ENCODE measurements at regions not wholly inside any gene's neighbourhood (a gene's known extent, or its start where the extent isn't known, plus 50 kb on each side); places are given as distances from the start of the nearest gene placed in this dataset.

DNA sequence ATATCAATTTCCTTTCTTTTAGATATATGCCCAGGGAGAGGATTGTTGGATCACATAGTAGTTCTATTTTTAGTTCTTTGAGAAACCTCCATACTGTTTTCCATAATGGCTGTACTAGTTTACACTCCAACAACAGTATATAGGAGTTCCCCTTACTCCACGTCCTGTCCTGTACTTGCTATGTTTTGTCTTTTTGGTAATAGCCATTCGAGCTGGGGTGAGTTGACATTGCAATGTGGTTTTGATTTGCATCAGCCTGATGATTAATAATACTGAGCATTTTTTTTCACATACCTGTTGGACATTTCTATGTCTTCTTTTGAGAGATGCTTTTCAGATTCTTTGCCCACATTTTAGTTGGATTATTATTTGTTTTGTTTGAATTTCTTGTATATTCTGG lies 445.9 kb downstream of the NTRK2 start:
- TF ChIP-seq TAF1 (conservative IDR thresholded peaks at IDR 0.05) (no peak), HNF4A (conservative IDR thresholded peaks at IDR 0.05) (no peak), SP1 (IDR thresholded peaks at IDR 0.05) (no peak), NR2F2 (IDR thresholded peaks at IDR 0.05) (no peak), JUND (IDR thresholded peaks at IDR 0.05) (no peak), EGR1 (IDR thresholded peaks at IDR 0.05; ENCODE audit: low read depth in 2 of 2) (no peak), YY1 (IDR thresholded peaks at IDR 0.05) (no peak), MAX (IDR thresholded peaks at IDR 0.05) (no peak), RXRA (IDR thresholded peaks at IDR 0.05) (no peak)
- TF ChIP-seq, protein P1, sequence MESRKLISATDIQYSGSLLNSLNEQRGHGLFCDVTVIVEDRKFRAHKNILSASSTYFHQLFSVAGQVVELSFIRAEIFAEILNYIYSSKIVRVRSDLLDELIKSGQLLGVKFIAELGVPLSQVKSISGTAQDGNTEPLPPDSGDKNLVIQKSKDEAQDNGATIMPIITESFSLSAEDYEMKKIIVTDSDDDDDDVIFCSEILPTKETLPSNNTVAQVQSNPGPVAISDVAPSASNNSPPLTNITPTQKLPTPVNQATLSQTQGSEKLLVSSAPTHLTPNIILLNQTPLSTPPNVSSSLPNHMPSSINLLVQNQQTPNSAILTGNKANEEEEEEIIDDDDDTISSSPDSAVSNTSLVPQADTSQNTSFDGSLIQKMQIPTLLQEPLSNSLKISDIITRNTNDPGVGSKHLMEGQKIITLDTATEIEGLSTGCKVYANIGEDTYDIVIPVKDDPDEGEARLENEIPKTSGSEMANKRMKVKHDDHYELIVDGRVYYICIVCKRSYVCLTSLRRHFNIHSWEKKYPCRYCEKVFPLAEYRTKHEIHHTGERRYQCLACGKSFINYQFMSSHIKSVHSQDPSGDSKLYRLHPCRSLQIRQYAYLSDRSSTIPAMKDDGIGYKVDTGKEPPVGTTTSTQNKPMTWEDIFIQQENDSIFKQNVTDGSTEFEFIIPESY (IDR thresholded peaks at IDR 0.05) = no peak
- 58% methylated on average over 2 of the region's 2 CpGs for WGBS
- Histone ChIP-seq H3K9me3 (ENCODE audit: control insufficient read depth in 4 of 4, low read length in 3 of 4) (peaks cover 0 to 3% (median 0%) of the 10 kb centered on the region in 4 donors), H3K27ac (ENCODE audit: low read depth in 1 of 2, low read length in 2 of 2) (no peak overlapping the region), H3K4me1 (ENCODE audit: control insufficient read depth in 4 of 4, insufficient read depth in 4 of 4, low read length in 3 of 4) (no peaks in the 10 kb centered on the region), H3K9ac (ENCODE audit: low read depth in 1 of 2, low read length in 2 of 2) (no peak overlapping the region), H3K4me3 (ENCODE audit: low read depth in 1 of 3, low read length in 3 of 3) (no peak overlapping the region), H3K27me3 (ENCODE audit: control insufficient read depth in 4 of 4, insufficient read depth in 4 of 4, low read length in 3 of 4) (peaks cover 0 to 10% (median 1%) of the 10 kb centered on the region in 4 donors), H3K36me3 (ENCODE audit: control insufficient read depth in 4 of 4, insufficient read depth in 3 of 4, low read depth in 1 of 4, low read length in 3 of 4) (no peaks in the 10 kb centered on the region)
- DNase-seq (ENCODE audit: low spot score) = no peak

GRCh38 chr9:85114799-85115198 lies 445.3 kb downstream of the NTRK2 start:
- Histone ChIP-seq H3K27me3 (ENCODE audit: control insufficient read depth in 4 of 4, insufficient read depth in 4 of 4, low read length in 3 of 4) (peaks cover 0 to 8% (median 0%) of the 10 kb centered on the region in 4 donors), H3K36me3 (ENCODE audit: control insufficient read depth in 4 of 4, insufficient read depth in 3 of 4, low read depth in 1 of 4, low read length in 3 of 4) (no peaks in the 10 kb centered on the region), H3K9me3 (ENCODE audit: control insufficient read depth in 4 of 4, low read length in 3 of 4) (peaks cover 0 to 3% (median 0%) of the 10 kb centered on the region in 4 donors), H3K4me3 (ENCODE audit: low read depth in 1 of 3, low read length in 3 of 3) (no peak overlapping the region), H3K4me1 (ENCODE audit: control insufficient read depth in 4 of 4, insufficient read depth in 4 of 4, low read length in 3 of 4) (no peaks in the 10 kb centered on the region), H3K27ac (ENCODE audit: low read depth in 1 of 2, low read length in 2 of 2) (no peak overlapping the region), H3K9ac (ENCODE audit: low read depth in 1 of 2, low read length in 2 of 2) (no peak overlapping the region)
- no peak for DNase-seq (ENCODE audit: low spot score)
- WGBS = 68% methylated on average over 3 of the region's 3 CpGs
- TF ChIP-seq, protein P2, sequence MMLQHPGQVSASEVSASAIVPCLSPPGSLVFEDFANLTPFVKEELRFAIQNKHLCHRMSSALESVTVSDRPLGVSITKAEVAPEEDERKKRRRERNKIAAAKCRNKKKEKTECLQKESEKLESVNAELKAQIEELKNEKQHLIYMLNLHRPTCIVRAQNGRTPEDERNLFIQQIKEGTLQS (IDR thresholded peaks at IDR 0.05) = no peak
- no peak for TF ChIP-seq SP1 (IDR thresholded peaks at IDR 0.05)
- TF ChIP-seq RAD21 (IDR thresholded peaks at IDR 0.05) = no peak
- TF ChIP-seq REST (IDR thresholded peaks at IDR 0.05) = no peak
- TF ChIP-seq TAF1 (conservative IDR thresholded peaks at IDR 0.05) = no peak
- TF ChIP-seq EGR1 (IDR thresholded peaks at IDR 0.05; ENCODE audit: low read depth in 2 of 2) = no peak
- no peak for TF ChIP-seq JUND (IDR thresholded peaks at IDR 0.05)
- TF ChIP-seq HNF4G (IDR thresholded peaks at IDR 0.05) = no peak
- TF ChIP-seq, protein P1 (IDR thresholded peaks at IDR 0.05) = no peak
- TF ChIP-seq FOXA2 (IDR thresholded peaks at IDR 0.05) = no peak
- no peak for TF ChIP-seq FOXA1 (IDR thresholded peaks at IDR 0.05)
- no peak for TF ChIP-seq GABPA (IDR thresholded peaks at IDR 0.05 in 1 of 2, conservative IDR thresholded peaks at IDR 0.05 in 1 of 2)
- TF ChIP-seq NR2F2 (IDR thresholded peaks at IDR 0.05) = no peak
- TF ChIP-seq RXRA (IDR thresholded peaks at IDR 0.05) = no peak
- no peak for TF ChIP-seq CTCF (IDR thresholded peaks at IDR 0.05; ENCODE audit: low read depth, low read length, missing input control)
- TF ChIP-seq YY1 (IDR thresholded peaks at IDR 0.05) = no peak
